ENCODE measurements at regions not wholly inside any gene's neighbourhood (a gene's known extent, or its start where the extent isn't known, plus 50 kb on each side); places are given as distances from the start of the nearest gene placed in this dataset.
"Not testable (repeated sequence)": the region's sequence is repeated elsewhere in the genome, so short reads cannot be mapped to it uniquely, and the experiment has no call there.

DNA sequence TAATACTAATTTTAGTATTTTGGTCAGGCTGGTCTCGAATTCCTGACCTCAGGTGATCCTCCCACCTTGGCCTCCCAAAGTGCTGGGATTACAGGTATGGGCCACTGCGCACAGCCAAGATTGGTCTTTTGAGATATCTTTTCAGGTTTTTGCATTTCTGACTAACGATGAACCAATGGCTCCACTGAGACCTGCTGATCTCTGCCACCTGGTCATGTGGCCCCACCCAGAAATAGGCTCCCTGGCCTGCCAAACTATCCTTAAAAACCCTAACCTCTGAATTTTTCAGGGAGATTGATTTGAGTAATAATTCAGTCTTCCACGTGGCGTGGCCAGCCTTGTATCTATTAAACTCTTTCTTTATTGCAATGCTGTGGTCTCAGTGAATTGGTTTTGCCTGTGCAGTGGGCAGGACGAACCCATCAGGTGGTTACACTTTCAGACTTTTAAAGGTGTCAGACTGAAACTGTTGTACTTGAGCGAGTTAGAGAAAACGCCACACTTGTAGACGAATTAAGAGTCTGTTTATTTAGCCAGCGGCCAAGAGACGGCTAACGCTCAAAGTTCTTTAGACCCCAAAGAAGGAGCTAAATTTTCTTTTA, 85.8 kb upstream of the MSH6 start:
- Histone ChIP-seq H3K4me1 (no peaks in the 10 kb centered on the region), H3K4me3 (no peak overlapping the region), H3K9me3 (peaks cover 0 to 11% (median 0%) of the 10 kb centered on the region in 3 donors), H3K36me3 (no peaks in the 10 kb centered on the region), H3K27me3 (peaks cover 18% of the 10 kb centered on the region), H3K27ac (no peak overlapping the region)
- WGBS, 2 donors (ENCODE audit: low coverage in 1 of 2): 53 to 64% methylated on average over 10 to 12 of the region's 12 CpGs
- no peak for TF ChIP-seq POLR2AphosphoS5 (IDR thresholded peaks at IDR 0.05)
- TF ChIP-seq EP300 (IDR thresholded peaks at IDR 0.05): no peak
- TF ChIP-seq POLR2A (IDR thresholded peaks at IDR 0.05): no peak
- TF ChIP-seq, protein P1, sequence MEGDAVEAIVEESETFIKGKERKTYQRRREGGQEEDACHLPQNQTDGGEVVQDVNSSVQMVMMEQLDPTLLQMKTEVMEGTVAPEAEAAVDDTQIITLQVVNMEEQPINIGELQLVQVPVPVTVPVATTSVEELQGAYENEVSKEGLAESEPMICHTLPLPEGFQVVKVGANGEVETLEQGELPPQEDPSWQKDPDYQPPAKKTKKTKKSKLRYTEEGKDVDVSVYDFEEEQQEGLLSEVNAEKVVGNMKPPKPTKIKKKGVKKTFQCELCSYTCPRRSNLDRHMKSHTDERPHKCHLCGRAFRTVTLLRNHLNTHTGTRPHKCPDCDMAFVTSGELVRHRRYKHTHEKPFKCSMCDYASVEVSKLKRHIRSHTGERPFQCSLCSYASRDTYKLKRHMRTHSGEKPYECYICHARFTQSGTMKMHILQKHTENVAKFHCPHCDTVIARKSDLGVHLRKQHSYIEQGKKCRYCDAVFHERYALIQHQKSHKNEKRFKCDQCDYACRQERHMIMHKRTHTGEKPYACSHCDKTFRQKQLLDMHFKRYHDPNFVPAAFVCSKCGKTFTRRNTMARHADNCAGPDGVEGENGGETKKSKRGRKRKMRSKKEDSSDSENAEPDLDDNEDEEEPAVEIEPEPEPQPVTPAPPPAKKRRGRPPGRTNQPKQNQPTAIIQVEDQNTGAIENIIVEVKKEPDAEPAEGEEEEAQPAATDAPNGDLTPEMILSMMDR (IDR thresholded peaks at IDR 0.05): no peak
- ATAC-seq: no peak

DNA sequence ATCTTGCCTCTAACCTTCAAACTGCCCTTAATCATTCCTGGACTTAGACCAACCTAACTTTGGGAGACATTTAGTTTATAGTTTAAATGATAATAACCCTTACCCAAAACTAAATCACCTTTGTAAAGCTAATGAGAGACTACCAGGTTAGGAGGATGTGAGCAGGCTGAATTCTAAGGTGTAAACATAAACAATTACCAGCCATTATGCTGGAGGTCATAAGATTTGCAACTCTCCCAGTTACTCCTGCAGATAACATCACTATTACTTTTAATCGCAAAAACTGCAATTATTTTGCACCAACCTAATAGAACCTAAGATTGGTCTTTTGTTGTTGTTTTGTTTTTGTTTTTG, 86.5 kb upstream of the MSH6 start:
- Histone ChIP-seq H3K36me3 (no peaks in the 10 kb centered on the region), H3K4me1 (no peaks in the 10 kb centered on the region), H3K27ac (no peak overlapping the region), H3K9me3 (peaks cover 0 to 11% (median 0%) of the 10 kb centered on the region in 3 donors), H3K4me3 (no peak overlapping the region), H3K27me3 (peaks cover 18% of the 10 kb centered on the region)
- no peak for ATAC-seq
- TF ChIP-seq, protein P1 (IDR thresholded peaks at IDR 0.05): no peak
- no peak for TF ChIP-seq POLR2A (IDR thresholded peaks at IDR 0.05)
- TF ChIP-seq EP300 (IDR thresholded peaks at IDR 0.05): no peak
- TF ChIP-seq POLR2AphosphoS5 (IDR thresholded peaks at IDR 0.05): no peak
- WGBS, 2 donors (ENCODE audit: low coverage in 1 of 2): 85 to 86% methylated on average over 1 of the region's 1 CpG

DNA sequence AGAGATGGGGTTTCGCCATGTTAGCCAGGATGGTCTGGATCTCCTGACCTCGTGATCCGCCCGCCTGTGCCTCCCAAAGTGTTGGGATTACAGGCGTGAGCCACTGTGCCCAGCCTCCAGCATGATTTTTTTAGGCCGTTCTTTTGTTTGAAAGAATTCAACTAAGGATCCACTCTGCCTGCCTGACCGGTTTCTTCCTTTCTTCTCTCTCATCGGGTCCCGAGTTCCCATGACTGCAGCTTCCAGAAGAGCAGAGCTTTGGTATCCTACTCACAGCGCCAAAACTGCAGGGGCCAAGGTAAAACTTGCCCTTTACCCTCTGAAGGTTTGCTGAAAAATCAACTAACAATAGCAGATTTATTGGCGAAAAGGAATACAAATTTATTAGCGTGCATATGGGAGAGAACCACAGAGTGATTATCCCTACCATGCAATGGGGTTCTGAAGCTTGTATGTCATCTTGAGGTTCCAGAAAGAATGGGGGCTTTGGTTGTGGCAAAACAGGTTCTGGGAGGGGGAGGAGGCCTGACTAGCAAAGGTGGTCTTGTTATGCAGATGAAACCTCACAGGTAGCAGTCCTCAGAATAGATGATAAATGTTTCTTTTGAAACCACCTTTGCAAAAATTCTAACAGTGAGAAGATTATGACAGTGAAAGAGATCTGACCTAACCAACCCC, 87.0 kb upstream of the MSH6 start:
- no peak for ATAC-seq
- Histone ChIP-seq H3K9me3 (peaks cover 0 to 11% (median 0%) of the 10 kb centered on the region in 3 donors), H3K27ac (no peak overlapping the region), H3K4me1 (no peaks in the 10 kb centered on the region), H3K4me3 (no peak overlapping the region), H3K36me3 (no peaks in the 10 kb centered on the region), H3K27me3 (peaks cover 18% of the 10 kb centered on the region)
- 51 to 100% methylated on average over 1 to 12 of the region's 12 CpGs for WGBS, 2 donors (ENCODE audit: low coverage in 1 of 2)
- TF ChIP-seq POLR2A (IDR thresholded peaks at IDR 0.05) (no peak), EP300 (IDR thresholded peaks at IDR 0.05) (no peak), POLR2AphosphoS5 (IDR thresholded peaks at IDR 0.05) (no peak)
- TF ChIP-seq, protein P1 (IDR thresholded peaks at IDR 0.05): no peak

DNA sequence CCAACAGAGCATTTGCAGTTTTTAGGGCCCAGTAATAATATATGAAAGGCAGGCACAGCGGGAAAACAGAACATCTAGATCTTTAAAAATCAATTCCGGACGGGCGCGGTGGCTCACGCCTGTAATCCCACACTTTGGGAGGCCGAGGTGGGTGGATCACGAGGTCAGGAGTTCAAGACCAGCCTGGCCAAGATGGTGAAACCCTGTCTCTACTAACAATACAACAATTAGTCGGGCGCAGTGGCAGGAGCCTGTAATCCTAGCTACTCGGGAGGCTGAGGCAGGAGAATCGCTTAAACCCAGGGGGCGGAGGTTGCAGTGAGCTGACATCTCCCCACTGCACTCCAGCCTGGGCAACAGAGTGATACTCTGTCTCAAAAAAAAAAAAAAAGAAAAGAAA, 88.5 kb upstream of the MSH6 start:
- not testable (repeated sequence) for ATAC-seq, H3K4me3 ChIP-seq, H3K36me3 ChIP-seq, H3K4me1 ChIP-seq, H3K27ac ChIP-seq, H3K9me3 ChIP-seq
- H3K27me3 ChIP-seq: peaks cover 18% of the 10 kb centered on the region
- 100% methylated on average over 1 to 2 of the region's 13 CpGs for WGBS, 2 donors (ENCODE audit: low coverage in 1 of 2)

DNA sequence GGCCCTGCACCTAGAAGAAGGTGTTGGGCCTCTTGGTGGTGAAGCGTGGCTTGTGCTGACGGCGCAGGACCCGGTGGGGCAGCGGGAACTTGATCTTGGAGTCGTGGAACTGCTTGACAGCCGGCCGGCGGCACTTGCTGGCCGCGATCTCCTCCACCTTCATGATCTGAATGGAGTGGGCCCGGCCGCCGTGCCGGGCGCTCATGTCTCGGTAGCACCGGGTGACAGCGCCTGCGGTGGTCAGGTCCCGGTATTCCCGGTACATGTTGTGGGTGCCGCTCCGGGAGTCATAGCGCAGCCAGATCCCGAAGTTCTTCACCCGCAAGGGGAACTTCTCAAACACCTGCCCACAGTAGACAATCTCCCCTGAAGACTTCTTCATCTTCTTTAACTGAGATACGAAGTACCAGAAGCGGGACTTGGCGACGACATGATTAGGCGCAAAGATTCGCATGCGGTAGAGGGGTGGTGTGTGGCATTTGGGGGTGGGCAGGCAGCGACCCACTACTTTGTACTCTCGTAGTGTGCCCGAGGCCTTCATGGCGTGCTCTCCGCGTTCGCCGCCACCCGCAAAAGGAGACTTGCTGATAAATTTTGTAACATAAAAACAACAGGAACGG, 92.1 kb upstream of the MSH6 start:
- H3K36me3 ChIP-seq, H3K27ac ChIP-seq, ATAC-seq, H3K4me1 ChIP-seq, H3K27me3 ChIP-seq, H3K4me3 ChIP-seq: not testable (repeated sequence)
- WGBS, 2 donors (ENCODE audit: low coverage in 1 of 2): 99% methylated on average over 12 of the region's 44 CpGs; no CpG with 5 or more reads in 1 of the 2 donors
- H3K9me3 ChIP-seq: peaks cover 0 to 14% (median 0%) of the 10 kb centered on the region in 3 donors

DNA sequence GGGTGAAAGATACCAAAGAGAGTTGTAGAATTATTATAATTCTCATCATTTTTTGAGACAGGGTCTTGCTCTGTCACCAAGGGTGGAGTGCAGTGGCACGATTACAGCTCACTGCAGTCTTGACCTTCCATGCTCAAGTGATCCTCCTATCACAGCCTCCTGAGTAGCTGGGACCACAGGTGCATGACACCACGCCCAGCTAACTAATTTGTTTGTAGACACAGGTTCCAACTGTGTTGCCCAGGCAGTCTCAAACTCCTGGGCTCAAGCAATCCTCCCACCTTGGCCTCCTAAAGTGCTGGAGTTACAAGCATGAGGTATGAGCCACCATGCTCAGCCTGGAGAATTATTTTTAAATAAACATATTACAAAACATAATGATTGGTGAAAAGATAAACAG, 92.8 kb upstream of the MSH6 start:
- Histone ChIP-seq H3K4me1 (no peaks in the 10 kb centered on the region), H3K27me3 (peaks cover under 1% of the 10 kb centered on the region), H3K9me3 (peaks cover 0 to 14% (median 0%) of the 10 kb centered on the region in 3 donors), H3K36me3 (no peaks in the 10 kb centered on the region), H3K27ac (no peak overlapping the region), H3K4me3 (no peak overlapping the region)
- ATAC-seq: no peak
- 71% methylated on average over 1 of the region's 2 CpGs; no CpG with 5 or more reads in 1 of the 2 donors for WGBS, 2 donors (ENCODE audit: low coverage in 1 of 2)
- TF ChIP-seq, protein P1 (IDR thresholded peaks at IDR 0.05): no peak
- TF ChIP-seq POLR2AphosphoS5 (IDR thresholded peaks at IDR 0.05) (no peak), POLR2A (IDR thresholded peaks at IDR 0.05) (no peak), EP300 (IDR thresholded peaks at IDR 0.05) (no peak)

DNA sequence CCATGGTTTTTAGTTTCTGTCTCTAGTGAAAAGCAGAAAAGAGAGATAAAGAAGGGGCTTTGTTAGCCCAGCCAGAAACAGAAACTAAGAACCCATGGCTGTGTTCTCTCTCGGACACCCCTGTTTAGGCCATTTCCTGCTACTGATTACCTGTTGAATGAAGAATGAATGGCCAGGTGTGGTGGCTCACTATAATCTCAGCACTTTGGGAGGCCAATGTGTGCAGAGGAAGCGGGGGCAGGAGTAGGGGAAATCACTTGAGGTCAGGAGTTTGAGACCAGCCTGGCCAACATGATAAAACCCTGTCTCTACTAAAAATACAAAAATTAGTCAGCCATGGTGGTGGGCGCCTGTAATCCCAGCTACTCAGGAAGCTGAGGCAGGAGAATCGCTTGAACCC, 93.8 kb upstream of the MSH6 start:
- not testable (repeated sequence) for H3K27ac ChIP-seq, H3K27me3 ChIP-seq, H3K4me3 ChIP-seq, H3K4me1 ChIP-seq, H3K36me3 ChIP-seq, ATAC-seq
- 81 to 85% methylated on average over 3 to 4 of the region's 4 CpGs for WGBS, 2 donors (ENCODE audit: low coverage in 1 of 2)
- H3K9me3 ChIP-seq: peaks cover 0 to 14% (median 0%) of the 10 kb centered on the region in 3 donors
